ENCODE measurements at regions not wholly inside any gene's neighbourhood (a gene's known extent, or its start where the extent isn't known, plus 50 kb on each side); places are given as distances from the start of the nearest gene placed in this dataset.

GRCh38 chr3:146914409-146914808 lies 309.3 kb upstream of the PLSCR5 start:
- DNase-seq (ENCODE audit: low read depth, low spot score) = no peak
- ChIA-PET CTCF (no interaction called here), POLR2A (no interaction called here)
- no peak for TF ChIP-seq CTCF (IDR thresholded peaks at IDR 0.05; ENCODE audit: low read depth, low read length)
- H3K4me3 ChIP-seq (ENCODE audit: low read depth, low read length) = no peak overlapping the region
- H3K27me3 ChIP-seq (ENCODE audit: control insufficient read depth, insufficient read depth, low read length) = no peaks in the 10 kb centered on the region
- no peaks in the 10 kb centered on the region for H3K9me3 ChIP-seq (ENCODE audit: control insufficient read depth, insufficient read depth, low read length)
- H3K27ac ChIP-seq (ENCODE audit: low read depth, low read length) = no peak overlapping the region

GRCh38 chr3:146912241-146913015 lies 307.3 kb upstream of the PLSCR5 start:
- no peak for DNase-seq (ENCODE audit: low read depth, low spot score)

GRCh38 chr3:146903927-146904326 lies 298.8 kb upstream of the PLSCR5 start:
- ChIA-PET CTCF (no interaction called here), POLR2A (no interaction called here)
- Histone ChIP-seq H3K27ac (ENCODE audit: low read depth, low read length) (no peak overlapping the region), H3K9me3 (ENCODE audit: control insufficient read depth, insufficient read depth, low read length) (no peaks in the 10 kb centered on the region), H3K4me3 (ENCODE audit: low read depth, low read length) (no peak overlapping the region), H3K27me3 (ENCODE audit: control insufficient read depth, insufficient read depth, low read length) (no peaks in the 10 kb centered on the region)
- TF ChIP-seq CTCF (IDR thresholded peaks at IDR 0.05; ENCODE audit: low read depth, low read length) = no peak
- DNase-seq (ENCODE audit: low read depth, low spot score) = no peak

More at GRCh38 chr3:146912241-146913015, 307.3 kb upstream of the PLSCR5 start:
- no peaks in the 10 kb centered on the region for H3K9me3 ChIP-seq (ENCODE audit: control insufficient read depth, insufficient read depth, low read length)
- no peak for TF ChIP-seq CTCF (IDR thresholded peaks at IDR 0.05; ENCODE audit: low read depth, low read length)
- ChIA-PET POLR2A (no interaction called here), CTCF (no interaction called here)
- H3K4me3 ChIP-seq (ENCODE audit: low read depth, low read length) = no peak overlapping the region
- no peak overlapping the region for H3K27ac ChIP-seq (ENCODE audit: low read depth, low read length)
- H3K27me3 ChIP-seq (ENCODE audit: control insufficient read depth, insufficient read depth, low read length) = no peaks in the 10 kb centered on the region

GRCh38 chr3:146899171-146899570 lies 294.0 kb upstream of the PLSCR5 start:
- no peak for TF ChIP-seq CTCF (IDR thresholded peaks at IDR 0.05; ENCODE audit: low read depth, low read length)
- no peaks in the 10 kb centered on the region for H3K9me3 ChIP-seq (ENCODE audit: control insufficient read depth, insufficient read depth, low read length)
- ChIA-PET POLR2A (no interaction called here), CTCF (interaction anchor here (0.9 kb wide), 1 partner anchor 10 kb away, joined by 3 read pairs; no protein-coding TSS in a partner anchor)
- no peak for DNase-seq (ENCODE audit: low read depth, low spot score)
- no peaks in the 10 kb centered on the region for H3K27me3 ChIP-seq (ENCODE audit: control insufficient read depth, insufficient read depth, low read length)
- no peak overlapping the region for H3K4me3 ChIP-seq (ENCODE audit: low read depth, low read length)
- no peak overlapping the region for H3K27ac ChIP-seq (ENCODE audit: low read depth, low read length)

GRCh38 chr3:146896711-146897110 lies 291.6 kb upstream of the PLSCR5 start:
- Histone ChIP-seq H3K4me3 (ENCODE audit: low read depth, low read length) (no peak overlapping the region), H3K27me3 (ENCODE audit: control insufficient read depth, insufficient read depth, low read length) (no peaks in the 10 kb centered on the region), H3K27ac (ENCODE audit: low read depth, low read length) (no peak overlapping the region), H3K9me3 (ENCODE audit: control insufficient read depth, insufficient read depth, low read length) (no peaks in the 10 kb centered on the region)
- no peak for DNase-seq (ENCODE audit: low read depth, low spot score)
- POLR2A ChIA-PET = no interaction called here
- TF ChIP-seq CTCF (IDR thresholded peaks at IDR 0.05; ENCODE audit: low read depth, low read length) = no peak
- CTCF ChIA-PET = interaction anchor here (0.6 to 0.7 kb wide), 2 partner anchors 20 to 922 kb away, joined by 3 read pairs; no protein-coding TSS in a partner anchor
